HPDE6-E6E7 (cell line): ENCODE measurements at regions not wholly inside any gene's neighbourhood (a gene's known extent, or its start where the extent isn't known, plus 50 kb on each side); places are given as distances from the start of the nearest gene placed in this dataset.
"Not testable (repeated sequence)": the region's sequence is repeated elsewhere in the genome, so short reads cannot be mapped to it uniquely, and the experiment has no call there.

Source experiments
- DNase-seq: peaks from one replicate; pipeline ENCODE4 v3.0.0; 2011; ENCODE audit warnings: missing footprints; ENCODE audit errors: extremely low spot score

- DNase-seq, result no peak
These were observed 853.2 kb upstream of the B3GALT2 start for GRCh38 chr1:194039578-194039977.

- DNase-seq, result no peak
These were observed 847.2 kb upstream of the B3GALT2 start for GRCh38 chr1:194033646-194034045.

DNA sequence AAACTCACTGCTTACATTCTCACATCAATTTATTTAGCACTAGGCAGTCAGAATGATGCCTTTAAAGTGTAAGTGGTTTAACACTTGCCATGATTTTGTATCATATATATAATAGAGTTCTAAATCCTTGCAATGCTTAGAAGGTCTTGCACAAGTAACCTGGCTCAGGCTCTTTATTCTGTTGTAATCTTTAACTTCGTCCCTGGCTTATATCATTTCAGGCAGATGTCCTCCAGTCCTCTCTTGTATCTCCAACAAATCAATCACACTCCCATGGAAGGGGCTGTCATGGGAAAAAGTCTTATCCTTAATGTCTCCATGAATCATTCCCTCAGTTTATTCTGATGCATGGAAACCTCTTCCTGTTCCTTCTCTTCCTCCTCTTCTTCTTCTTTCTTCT, 841.6 kb upstream of the B3GALT2 start:
- no peak for DNase-seq

- DNase-seq, result no peak
These were observed 840.0 kb upstream of the B3GALT2 start for GRCh38 chr1:194026422-194026821.

- DNase-seq, result peak; percentile 21
These were observed 838.2 kb upstream of the B3GALT2 start for GRCh38 chr1:194024659-194025058.

GRCh38 chr1:194014014-194014413, 827.6 kb upstream of the B3GALT2 start:
- DNase-seq, result peak; percentile 53

- DNase-seq, result no peak
These were observed 827.1 kb upstream of the B3GALT2 start for GRCh38 chr1:194013561-194013960.

DNA sequence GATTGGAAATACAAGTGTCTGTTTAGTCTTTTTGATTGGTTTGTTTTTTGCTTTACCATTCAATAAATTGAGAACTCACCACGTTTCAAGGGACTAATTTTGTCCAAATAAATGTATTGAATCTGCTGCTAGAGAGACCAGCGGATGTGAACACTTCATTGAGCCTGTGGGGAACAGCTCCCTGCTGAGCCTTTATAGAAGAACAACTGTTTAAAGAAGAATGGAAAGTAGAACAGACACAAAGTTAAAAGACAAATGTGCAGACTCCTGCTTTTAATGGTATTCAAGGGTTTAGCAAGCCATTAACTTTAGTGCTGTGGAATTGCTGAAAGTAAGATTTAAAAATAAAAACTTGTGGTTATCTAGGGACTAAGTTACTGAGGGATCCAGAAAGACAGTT, 817.7 kb upstream of the B3GALT2 start:
- no peak for DNase-seq

- not testable (repeated sequence) for DNase-seq
These were observed 815.4 kb upstream of the B3GALT2 start for GRCh38 chr1:194001726-194002350.

- no peak for DNase-seq
These were observed 802.5 kb upstream of the B3GALT2 start for GRCh38 chr1:193988885-193989284.

- no peak for DNase-seq
These were observed 792.8 kb upstream of the B3GALT2 start for GRCh38 chr1:193979219-193979618.

GRCh38 chr1:193974286-193974798, 787.9 kb upstream of the B3GALT2 start:
- DNase-seq, result no peak

- DNase-seq, result no peak
These were observed 787.0 kb upstream of the B3GALT2 start for GRCh38 chr1:193973428-193973827.

DNA sequence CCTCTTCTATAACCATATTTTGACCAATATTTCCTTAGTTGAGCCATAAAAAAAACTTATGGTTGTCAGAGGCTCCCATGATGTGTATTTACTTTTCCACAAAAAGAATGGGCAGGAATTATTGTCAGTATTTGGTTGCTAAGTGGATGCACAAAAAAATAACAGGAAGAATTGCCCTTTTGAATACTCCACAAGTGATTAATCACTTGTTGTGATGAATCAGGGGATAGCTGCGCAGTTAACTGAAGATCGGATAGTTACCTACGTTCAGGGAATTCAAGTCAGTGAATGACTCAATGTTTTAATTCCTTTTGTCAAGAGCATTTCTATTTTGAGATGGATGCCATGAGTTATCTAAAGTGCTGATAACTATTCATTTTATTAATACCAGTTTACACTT, 785.2 kb upstream of the B3GALT2 start:
- peak; percentile 69 for DNase-seq

- no peak for DNase-seq
These were observed 774.1 kb upstream of the B3GALT2 start for GRCh38 chr1:193960499-193960898.

GRCh38 chr1:193960040-193960439, 773.6 kb upstream of the B3GALT2 start:
- no peak for DNase-seq

DNA sequence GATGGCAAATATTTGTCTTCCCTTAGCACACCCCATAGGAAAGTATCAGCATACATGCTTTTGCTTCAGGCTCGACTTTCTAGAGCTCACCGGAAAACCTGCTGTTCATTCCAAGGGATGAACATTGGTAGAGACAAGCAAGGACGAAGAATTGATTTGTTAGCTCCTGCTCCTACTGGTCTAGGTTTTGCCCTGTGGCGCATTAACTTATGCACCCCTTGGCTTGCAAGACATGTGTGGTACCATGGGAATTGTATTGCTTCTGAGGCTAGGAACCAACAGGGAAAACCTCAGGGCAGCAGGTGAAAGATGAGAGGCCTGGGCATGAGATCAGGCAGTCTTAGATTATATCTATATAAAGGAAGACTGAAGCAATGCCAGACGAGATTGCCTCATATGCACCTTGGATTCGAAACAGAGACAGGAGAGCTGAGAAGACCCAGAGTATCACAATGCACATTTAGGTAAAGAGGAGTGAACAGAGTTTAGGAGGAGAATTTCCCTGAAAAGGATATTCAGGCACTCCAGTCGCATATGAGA, 771.2 kb upstream of the B3GALT2 start:
- DNase-seq, result no peak

GRCh38 chr1:193952778-193953374, 766.5 kb upstream of the B3GALT2 start:
- DNase-seq, result no peak

- DNase-seq, result no peak
These were observed 765.6 kb upstream of the B3GALT2 start for GRCh38 chr1:193951984-193952383.

GRCh38 chr1:193944454-193944853, 758.0 kb upstream of the B3GALT2 start:
- DNase-seq, result no peak

- DNase-seq, result no peak
These were observed 753.8 kb upstream of the B3GALT2 start for GRCh38 chr1:193940176-193940575.

GRCh38 chr1:193939585-193939984, 753.2 kb upstream of the B3GALT2 start:
- no peak for DNase-seq

GRCh38 chr1:193937308-193937707, 750.9 kb upstream of the B3GALT2 start:
- DNase-seq, result no peak
